GM21825 (cell line): ENCODE measurements at regions not wholly inside any gene's neighbourhood (a gene's known extent, or its start where the extent isn't known, plus 50 kb on each side); places are given as distances from the start of the nearest gene placed in this dataset.
"Not testable (repeated sequence)": the region's sequence is repeated elsewhere in the genome, so short reads cannot be mapped to it uniquely, and the experiment has no call there.

Experiments
- ATAC-seq: cut with Tn5 transposase; IDR thresholded peaks from one replicate; pipeline ENCODE4 v1.9.1; 2021; ENCODE audit warnings: mild to moderate bottlenecking, moderate library complexity; ENCODE audit not compliant: unreplicated experiment

DNA sequence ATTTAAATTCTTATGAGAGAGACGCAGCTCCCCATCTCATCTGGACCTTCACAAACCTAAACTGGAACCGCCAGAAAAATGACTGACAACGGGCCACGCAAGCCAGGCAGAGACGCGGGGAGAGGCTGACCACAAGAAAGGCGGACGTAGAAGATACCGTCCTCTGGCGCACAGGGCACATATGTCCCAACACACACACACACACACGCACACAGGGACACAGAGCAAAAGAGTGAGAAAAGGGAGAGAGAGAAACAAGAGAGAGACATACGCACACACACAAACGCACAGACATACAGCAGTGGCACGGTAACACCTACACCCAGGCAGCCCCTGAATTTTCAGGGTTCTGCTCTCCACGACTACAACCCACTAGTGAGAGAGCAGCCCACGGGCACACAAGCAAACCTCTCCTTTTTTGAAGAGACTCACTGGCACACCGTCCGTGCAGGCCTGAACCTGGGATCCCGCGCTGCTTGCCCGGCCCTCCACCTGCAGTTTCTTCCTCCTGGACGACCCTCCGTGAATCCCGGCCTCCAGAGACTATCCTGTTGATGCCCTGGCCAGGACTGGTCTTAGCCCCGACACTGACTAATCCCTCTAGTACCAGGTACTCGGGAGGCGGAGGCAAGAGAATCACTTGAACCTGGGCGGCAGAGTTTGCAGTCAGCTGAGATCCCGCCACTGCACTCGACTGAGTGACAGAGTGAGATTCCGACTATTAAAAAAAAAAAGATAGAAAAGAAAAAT is 156.5 kb upstream of the ZNF337 start:
- ATAC-seq, result not testable (repeated sequence)

DNA sequence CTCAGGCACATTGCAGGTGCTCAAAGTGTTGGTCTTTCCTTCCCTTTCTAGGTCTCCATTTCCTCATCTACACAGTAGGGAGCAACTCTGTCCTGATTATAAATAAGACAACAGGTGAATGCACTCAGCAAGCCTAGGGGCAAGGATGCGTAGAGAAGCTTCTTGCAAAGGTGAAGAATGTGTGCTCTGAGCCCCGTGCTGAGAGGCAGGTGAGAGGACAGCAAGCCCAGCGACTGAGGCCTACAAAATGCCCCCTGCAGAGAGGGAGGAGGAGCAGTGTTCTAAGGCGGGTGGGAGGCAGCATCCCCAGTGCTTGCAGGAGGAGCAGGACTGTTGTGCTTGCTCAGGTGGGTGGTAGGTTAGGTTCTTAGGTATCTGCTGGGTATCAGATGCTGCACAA is 153.5 kb upstream of the ZNF337 start:
- not testable (repeated sequence) for ATAC-seq

DNA sequence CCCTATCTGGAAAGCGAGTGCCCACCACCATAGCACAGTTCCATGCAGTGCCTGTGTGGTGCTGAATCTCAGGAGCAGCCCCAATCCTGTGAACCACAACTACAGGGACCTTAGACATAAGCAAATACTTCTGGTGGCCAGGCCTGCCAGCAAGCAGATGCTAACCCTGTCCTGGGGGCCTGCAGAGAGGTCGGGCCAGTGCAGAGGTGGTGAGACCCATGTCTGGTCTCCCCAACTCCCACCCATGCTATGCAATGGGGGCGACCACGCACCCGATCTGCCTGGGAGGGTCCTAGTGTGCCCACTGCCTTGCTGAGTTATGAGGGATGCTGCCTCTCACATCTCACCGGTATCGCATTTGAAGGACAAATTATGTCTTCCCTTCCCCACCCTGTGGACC is 151.6 kb upstream of the ZNF337 start:
- no peak for ATAC-seq

DNA sequence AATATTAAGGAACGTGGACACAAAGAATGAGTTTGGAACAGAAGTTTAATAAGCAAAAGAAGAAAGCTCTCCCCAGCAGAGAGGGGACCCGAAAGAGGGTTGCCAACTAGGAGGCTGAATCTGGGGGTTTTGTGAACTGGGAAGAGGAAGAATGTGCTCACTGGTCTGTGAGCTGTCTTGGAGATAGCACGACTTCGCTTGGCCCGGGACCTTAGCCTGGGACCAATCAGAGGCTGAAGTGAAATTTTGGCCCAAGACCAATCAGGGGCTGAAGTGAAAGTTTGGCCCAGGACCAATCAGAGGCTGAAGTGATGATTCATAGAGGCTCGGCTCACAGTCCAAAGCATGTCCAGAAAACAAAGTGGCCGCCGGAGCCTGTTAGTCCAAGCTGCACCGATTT is 148.0 kb upstream of the ZNF337 start:
- ATAC-seq, result not testable (repeated sequence)

DNA sequence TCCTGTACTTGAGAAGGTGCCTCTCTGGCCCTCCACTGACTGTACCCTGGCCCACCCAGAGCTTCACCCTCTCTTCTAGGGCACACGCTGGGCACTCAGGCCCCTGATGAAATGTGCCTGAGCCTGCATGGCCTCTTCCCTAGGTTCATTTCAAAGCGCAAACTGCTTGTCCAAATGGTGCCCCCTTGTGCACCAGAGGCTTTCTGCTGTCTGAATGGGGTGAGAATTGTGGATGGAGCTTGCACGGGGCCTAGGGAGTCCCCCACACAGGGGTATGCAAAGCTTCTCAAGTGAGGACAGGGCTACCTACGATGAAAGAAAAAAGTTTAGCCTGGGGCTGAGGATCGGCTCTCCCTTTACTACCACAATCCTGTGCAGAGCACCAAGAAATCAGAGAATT is 116.9 kb upstream of the ZNF337 start:
- ATAC-seq, result not testable (repeated sequence)

DNA sequence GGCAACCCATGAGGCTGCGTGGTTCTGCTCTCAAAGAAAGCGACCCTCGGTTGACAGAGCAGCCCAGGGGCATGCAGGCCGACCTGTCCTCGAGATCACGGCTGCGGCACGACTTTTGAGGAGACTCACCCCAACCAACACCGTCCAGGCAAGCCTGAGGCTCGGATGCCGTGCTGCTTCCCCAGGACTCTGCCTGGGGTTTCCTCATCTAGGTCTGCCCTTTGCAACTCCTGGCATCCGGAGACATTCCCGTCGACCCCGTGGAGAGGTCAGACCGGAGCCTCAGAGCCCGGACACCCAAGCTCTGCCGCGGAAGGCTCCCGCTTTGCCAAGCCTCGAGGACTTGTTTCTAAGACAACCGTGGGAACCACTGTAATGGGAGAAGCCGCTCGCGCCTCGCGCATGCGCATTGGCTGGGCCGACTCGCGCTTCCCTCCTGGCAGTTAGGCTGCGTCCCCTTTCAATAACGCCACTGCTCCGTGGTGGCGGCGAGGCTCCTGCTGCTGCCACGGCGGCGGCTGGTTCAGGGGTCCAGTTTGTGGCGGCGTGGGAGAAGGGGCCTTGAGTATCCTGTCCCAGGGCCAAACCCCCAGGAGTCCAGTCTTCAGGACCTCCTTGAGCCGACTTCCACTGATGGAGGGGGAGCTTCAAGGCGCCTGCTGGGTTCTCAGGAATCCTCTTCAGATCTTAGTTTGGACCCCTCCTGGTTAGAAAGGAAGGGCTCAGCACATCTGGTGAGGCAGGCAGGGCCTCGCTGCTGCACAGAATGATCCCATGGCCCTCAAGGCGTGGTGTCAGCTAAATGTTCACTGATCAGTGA is 101.7 kb upstream of the ZNF337 start:
- not testable (repeated sequence) for ATAC-seq

DNA sequence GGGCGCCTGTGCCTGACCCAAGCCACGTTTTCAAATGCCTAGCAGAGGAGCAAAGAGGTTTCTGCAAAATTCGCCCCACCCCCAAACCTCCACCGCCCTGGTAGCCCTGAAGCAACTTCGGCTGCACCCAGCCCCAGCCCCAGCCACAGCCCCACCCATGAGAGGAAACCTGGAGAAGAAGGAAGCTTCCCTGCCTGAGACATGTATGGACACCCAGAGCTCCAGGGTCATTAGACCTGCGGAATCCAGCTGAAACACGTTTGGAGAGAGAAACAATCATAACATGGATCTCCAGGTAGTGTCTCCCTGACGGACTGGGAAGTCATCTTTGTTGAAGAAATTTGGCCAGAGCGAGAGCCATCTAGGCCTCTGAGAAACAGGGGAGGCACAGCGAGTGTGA is 100.4 kb upstream of the ZNF337 start:
- not testable (repeated sequence) for ATAC-seq

DNA sequence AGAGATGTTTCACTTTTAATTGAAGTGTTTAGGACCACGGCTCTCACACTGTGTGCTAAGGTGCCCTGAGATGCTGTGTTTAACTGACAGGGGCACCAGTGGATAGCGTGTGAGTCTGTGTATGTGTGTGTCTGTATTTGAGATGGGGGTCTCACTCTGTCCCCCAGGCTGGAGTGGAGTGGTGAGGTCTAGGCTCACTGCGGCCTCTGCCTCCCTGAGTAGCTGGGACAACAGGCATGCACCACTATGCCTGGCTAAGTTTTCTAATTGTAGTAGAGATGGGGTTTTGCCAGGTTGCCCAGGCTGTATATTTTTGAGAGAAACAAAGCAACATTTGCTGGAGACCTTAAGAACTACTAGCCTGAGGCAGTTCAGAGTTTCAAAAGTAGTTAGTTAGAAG is 80.6 kb upstream of the ZNF337 start:
- not testable (repeated sequence) for ATAC-seq

DNA sequence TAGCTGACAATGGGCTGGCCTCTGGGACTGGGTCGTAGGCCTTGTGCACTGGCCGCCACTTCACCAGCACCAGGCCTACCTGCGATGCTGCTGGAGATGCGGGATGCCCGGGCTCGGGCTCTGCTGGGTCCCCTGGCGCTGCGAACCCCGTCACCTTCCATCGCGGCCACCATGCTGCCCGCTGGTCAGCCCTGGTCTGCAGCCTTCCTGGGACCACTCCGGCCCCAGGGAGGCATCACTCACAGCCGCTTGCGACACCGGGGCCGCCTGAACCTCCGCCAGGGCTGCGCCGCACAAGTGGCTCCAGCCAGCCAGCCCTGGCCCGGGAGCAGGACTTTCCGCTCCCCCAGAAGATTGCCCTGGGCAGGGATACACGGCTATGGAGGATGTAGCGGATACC is 78.1 kb upstream of the ZNF337 start:
- not testable (repeated sequence) for ATAC-seq

DNA sequence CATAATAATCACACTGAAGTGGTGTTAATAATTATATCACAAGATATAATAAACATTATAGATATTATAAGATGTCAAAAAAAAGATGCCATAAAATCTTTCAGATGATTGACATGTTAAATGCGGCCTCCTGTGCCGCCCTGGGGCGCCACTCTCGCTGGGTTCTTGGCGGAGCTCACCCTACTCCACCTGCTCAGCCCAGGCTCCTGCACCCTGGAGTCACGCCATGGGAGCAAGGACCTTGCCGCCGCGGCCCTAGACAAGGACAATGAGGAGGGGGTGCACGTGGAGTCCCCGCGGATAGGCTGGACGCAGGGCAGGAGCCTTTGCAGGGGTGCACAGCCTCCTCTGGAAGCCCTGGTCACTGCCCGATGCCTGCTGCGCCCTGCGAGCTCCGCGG is 77.5 kb upstream of the ZNF337 start:
- ATAC-seq, result not testable (repeated sequence)

DNA sequence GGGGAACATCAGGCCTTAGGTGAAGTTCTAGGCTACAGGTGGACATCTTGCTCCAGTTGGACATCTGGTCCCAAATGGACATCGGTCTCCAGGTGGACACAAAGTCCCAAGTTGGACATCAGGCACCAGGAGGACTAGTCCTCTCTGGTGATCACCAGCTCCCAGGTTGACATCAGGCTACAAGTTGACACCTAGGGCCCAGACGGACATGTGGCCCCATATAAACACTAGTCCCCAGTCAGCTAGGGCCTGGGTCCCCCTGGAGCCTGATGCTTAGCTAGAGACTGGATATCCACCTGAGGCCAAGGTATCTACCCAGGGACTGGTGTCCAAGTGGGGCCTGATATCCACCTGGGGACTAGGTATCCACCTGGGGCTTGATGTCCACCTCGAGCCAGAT is 75.8 kb upstream of the ZNF337 start:
- ATAC-seq, result not testable (repeated sequence)

DNA sequence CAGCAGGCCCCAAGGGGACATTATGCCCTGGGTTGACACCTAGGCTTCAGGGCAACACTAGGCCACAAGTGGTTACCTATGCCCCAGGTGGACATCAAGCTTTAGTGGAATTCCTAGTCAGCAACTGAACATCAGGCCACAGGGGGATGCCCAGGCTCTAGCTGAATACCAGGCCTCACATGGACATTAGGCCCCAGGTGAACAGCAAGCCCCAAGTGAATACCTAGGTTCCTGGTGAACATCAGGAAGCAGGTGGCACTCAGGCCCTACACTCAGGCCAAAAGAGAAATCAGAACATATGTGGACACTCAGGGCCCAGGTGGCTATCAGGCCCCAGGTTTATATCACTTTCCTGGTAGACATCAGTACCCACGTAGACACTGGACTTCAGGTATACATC is 75.2 kb upstream of the ZNF337 start:
- not testable (repeated sequence) for ATAC-seq

DNA sequence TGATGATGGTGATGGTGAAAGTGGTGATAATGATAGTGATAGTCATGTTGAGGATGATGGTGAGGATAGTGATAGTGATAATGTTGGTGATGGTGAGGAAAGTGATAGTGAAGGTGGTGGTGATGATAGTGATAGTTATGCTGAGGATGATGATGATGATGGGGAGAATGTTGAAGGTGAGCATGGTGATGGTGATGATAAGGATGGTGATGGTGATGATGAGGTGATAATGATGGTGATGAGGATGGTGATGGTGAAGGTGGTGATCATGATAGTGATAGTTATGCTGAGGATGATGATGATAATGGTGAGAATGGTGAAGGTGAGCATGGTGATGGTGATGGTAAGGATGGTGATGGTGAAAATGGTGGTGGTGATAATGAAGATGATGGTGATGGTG is 64.9 kb upstream of the ZNF337 start:
- no peak for ATAC-seq

DNA sequence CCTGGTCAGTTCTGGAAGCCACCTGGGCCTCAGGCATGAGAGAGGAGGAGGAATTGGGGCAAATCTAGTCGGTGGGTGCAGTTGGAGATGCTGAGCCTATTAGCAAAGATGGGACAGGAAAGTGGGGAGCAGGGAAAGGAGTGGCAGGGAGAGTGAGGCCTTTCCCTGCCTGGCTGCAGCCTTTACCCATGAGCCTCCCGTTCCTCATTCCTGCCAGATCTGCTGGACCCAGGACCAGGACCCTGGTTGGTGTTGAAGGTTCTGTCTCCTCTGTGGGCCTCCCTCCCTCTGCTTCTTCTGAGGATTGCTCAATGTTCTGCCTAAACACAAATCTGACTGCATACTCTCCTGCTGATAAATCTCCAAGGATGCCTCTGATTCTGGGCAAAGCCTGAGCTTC is 64.4 kb upstream of the ZNF337 start:
- ATAC-seq, result not testable (repeated sequence)

DNA sequence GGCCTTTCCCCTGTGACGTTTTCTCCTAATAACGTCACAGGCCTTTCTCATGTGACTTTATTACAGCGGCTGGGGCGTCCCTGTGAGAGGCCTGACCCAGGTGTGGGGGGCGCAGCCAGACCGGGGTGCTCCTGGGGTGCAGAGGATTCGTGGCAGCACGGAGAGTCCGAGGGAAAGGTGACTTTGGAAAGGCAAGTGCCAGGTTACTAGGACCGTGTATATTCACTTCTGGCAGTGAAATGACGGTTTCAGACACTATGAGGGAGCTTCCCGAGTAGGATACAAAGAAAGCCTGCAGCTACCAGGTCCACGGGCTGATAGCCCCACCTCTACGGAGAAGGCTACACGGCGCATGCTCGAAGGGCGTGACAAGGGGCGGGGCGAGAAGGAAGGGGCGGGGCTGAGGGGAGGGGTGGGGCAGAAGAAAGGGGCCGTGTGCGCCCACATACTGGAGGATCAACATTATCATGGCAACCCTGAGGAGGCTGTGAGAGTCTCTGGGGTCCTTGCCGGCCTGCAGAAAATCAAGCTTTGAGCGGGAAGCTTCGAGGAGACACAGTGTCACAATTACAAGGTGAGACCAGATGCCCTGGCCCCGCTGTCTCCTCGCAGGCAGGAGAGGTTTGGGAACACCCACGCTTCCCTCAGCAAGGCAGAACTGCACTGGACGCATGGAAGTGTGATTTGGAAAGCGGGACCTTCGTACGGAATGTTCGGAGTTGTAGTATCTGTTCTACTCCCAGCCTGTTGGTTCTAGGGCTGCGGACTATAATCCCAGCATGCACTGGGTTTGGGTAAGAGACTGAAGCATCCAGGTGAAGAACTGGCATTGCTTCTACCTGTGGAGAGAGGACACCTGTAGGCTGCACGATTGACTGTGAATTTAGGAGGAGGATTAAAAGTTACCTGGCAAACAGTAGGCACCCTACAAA is 54.4 kb upstream of the ZNF337 start:
- ATAC-seq, result peak; percentile 87

DNA sequence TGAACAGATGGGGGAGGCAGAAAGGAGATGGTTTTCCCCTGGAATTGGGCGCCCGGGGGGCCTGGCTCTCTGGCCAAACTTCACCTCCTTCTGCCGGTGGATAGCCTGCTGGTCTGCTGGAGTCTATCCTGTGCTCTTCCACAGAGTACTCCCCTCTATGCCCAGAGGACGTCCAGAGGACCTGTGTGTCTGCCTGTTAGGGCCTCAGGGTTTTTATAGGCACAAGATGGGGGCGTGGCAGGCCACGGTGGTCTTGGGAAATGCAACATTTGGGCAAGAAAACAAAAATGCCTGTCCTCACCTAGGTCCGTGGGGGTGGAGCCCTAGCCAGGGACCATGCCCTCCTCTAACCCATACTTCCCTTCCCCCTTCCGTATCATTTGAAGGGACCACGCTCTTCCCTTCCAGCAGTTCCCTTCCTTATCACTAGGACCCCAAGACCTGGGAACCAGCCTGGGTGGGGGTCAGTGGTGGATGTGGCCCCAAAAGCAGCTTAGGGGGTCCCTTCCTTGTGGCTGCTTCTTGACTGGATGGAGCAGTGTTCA is 53.6 kb upstream of the ZNF337 start:
- no peak for ATAC-seq

DNA sequence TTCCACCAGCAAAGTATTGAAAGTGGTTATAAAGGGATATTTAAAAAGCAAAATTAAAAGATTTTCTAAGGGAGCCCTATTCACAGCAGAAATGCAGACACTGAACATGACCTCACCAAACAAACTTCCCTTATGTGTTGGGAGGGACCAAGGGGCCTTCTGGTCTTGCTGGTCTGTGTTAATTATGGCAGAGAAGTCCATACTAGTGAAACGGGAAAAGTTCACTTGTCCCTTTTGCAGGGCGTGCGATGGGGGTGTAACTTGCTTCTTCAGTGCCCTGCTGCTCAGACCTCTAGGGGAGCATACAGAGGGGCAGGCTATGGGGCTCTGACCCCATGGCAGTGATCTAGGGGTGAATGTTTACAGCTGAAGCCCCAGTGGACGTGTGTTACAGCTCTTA is 53.0 kb upstream of the ZNF337 start:
- no peak for ATAC-seq
